22Rv1 (cell line): ENCODE measurements at regions not wholly inside any gene's neighbourhood (a gene's known extent, or its start where the extent isn't known, plus 50 kb on each side); places are given as distances from the start of the nearest gene placed in this dataset.

Experiments
- H3K27ac ChIP-seq: fragments of 450-650 bp; 2 replicates; pipeline ENCODE4 v1.5.1; 2017
- CTCF ChIP-seq: fragments of 450-650 bp; IDR thresholded peaks from 2 replicates; pipeline ENCODE4 v1.5.1; 2017; ENCODE audit warnings: mild to moderate bottlenecking
- ZFX ChIP-seq: fragments of 450-650 bp; IDR thresholded peaks from 2 replicates; pipeline ENCODE4 v1.6.1; 2017; ENCODE audit warnings: antibody characterized with exemption, borderline replicate concordance

- no peak for TF ChIP-seq CTCF
- H3K27ac ChIP-seq, result no peak overlapping the region
Measured at GRCh38 chr5:103346162-103346748, 87.7 kb downstream of the MACIR start.

GRCh38 chr5:103345461-103345860 is 86.9 kb downstream of the MACIR start:
- no peak for TF ChIP-seq CTCF
- TF ChIP-seq ZFX, result no peak
- no peak overlapping the region for H3K27ac ChIP-seq

GRCh38 chr5:103340717-103341388 is 82.3 kb downstream of the MACIR start:
- H3K27ac ChIP-seq, result no peak overlapping the region
- TF ChIP-seq ZFX (no peak), CTCF (no peak)

GRCh38 chr5:103340132-103340531 is 81.6 kb downstream of the MACIR start:
- H3K27ac ChIP-seq, result no peak overlapping the region
- TF ChIP-seq ZFX (no peak), CTCF (no peak)

GRCh38 chr5:103336941-103337340 is 78.4 kb downstream of the MACIR start:
- TF ChIP-seq ZFX (no peak), CTCF (no peak)
- H3K27ac ChIP-seq, result no peak overlapping the region

- no peak overlapping the region for H3K27ac ChIP-seq
- TF ChIP-seq ZFX (no peak), CTCF (no peak)
Measured at GRCh38 chr5:103333376-103333775, 74.8 kb downstream of the MACIR start.

- no peak overlapping the region for H3K27ac ChIP-seq
- TF ChIP-seq ZFX, result no peak
- no peak for TF ChIP-seq CTCF
Measured at GRCh38 chr5:103330875-103331274, 72.3 kb downstream of the MACIR start.
